AG09309 (cell line): ENCODE measurements at regions not wholly inside any gene's neighbourhood (a gene's known extent, or its start where the extent isn't known, plus 50 kb on each side); places are given as distances from the start of the nearest gene placed in this dataset.

ENCODE experiments used
- DNase-seq: peaks from one replicate; pipeline ENCODE4 v3.0.0-alpha.2; 2010; ENCODE audit warnings: low read depth
- H3K4me3 ChIP-seq: 2 replicates; pipeline ENCODE4 v1.5.1; 2011; ENCODE audit warnings: mild to moderate bottlenecking, low read depth, low read length, moderate library complexity; ENCODE audit not compliant: control insufficient read depth
- CTCF ChIP-seq: IDR thresholded peaks from 2 replicates; pipeline ENCODE4 v1.5.1; 2011; ENCODE audit warnings: mild to moderate bottlenecking, low read depth, low read length, inconsistent platforms; ENCODE audit not compliant: insufficient read depth, control insufficient read depth; ENCODE audit errors: missing control alignments

DNA sequence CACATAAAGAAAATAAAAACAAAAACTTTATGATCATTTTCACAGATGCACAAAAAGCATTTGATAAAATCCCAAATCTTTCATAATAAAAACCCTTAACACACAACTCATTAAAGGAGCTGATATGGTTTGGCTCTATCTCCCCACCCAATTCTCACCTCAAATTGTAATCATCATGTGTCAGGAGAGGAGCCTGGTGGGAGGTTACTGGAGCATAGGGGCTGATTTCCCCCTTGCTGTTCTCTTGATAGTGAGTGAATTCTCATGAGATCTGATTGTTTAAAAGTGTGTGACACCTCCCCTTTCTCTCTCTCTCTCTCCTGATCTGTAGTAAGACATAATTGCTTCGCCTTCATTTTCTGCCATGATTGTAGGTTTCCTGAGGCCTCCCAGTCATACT lies 790.7 kb downstream of the C12orf50 start:
- TF ChIP-seq CTCF, result no peak
- DNase-seq, result no peak
- no peak overlapping the region for H3K4me3 ChIP-seq

DNA sequence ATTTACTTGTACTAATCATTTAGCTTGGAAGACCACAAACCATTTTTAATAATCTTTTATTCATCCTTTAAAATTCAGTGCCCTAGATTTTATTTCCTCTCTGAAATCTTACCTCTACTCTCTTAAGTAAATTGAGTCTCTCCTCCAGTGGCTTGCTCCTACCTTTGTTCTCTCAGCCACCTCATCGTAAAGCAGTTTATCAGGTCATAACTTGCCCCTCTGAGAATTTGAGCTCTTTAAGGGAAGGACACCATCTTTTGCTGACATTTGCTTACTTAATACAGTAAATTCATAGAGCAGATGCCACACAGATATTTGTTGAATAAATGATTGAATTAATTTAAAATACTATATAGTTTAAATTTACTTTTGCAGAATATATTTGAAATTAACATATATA lies 794.3 kb downstream of the C12orf50 start:
- TF ChIP-seq CTCF, result no peak
- DNase-seq, result no peak
- no peak overlapping the region for H3K4me3 ChIP-seq

DNA sequence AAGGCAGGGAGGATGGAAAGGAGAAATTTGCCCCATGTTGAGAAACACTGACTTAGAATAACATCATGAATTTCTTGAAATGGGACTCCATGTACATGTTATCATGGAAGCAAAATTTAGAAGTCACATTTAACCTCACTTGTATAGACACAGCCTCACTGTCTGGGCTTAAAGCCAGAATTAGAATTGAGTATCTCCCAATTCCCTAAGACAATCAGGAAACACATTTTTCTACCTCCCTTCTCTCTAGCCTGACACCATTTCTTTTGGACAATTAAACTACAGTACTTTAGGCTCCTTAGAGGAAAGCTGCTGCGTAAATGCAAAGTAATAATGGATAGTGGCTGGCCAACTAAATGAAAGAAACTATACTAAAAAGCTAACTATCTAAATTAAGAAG lies 795.5 kb downstream of the C12orf50 start:
- H3K4me3 ChIP-seq, result no peak overlapping the region
- TF ChIP-seq CTCF, result no peak
- DNase-seq, result no peak

- TF ChIP-seq CTCF, result no peak
- H3K4me3 ChIP-seq, result no peak overlapping the region
- DNase-seq, result no peak
These were observed 797.4 kb downstream of the C12orf50 start for GRCh38 chr12:87231818-87232217.

GRCh38 chr12:87230441-87230840 lies 798.8 kb downstream of the C12orf50 start:
- no peak overlapping the region for H3K4me3 ChIP-seq
- no peak for DNase-seq
- no peak for TF ChIP-seq CTCF

DNA sequence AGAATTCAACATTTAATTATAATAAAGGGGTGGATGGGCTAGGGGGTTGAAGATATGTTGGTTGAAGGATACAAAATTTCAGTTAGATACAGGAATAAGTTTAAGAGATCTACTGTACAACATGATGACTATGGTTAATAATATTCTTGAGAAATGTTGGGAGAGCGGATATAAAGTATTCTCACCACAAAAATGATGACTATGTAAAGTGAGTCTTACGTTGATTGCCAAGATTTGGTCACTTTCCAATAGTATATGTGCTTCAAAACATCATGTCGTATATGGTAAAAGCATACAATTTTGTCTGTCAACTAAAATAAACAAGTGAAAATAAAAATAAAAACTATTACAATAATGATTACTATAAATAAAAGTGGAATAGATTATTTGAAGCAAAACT lies 802.0 kb downstream of the C12orf50 start:
- TF ChIP-seq CTCF, result no peak
- no peak for DNase-seq
- no peak overlapping the region for H3K4me3 ChIP-seq

- H3K4me3 ChIP-seq, result no peak overlapping the region
- DNase-seq, result no peak
- no peak for TF ChIP-seq CTCF
These were observed 811.7 kb downstream of the C12orf50 start for GRCh38 chr12:87217491-87217890.
